ENCODE measurements at regions not wholly inside any gene's neighbourhood (a gene's known extent, or its start where the extent isn't known, plus 50 kb on each side); places are given as distances from the start of the nearest gene placed in this dataset.
"Not testable (repeated sequence)": the region's sequence is repeated elsewhere in the genome, so short reads cannot be mapped to it uniquely, and the experiment has no call there.

GRCh38 chr3:71926616-71927015 lies 141.7 kb upstream of the PROK2 start:
- TF ChIP-seq, protein P1, sequence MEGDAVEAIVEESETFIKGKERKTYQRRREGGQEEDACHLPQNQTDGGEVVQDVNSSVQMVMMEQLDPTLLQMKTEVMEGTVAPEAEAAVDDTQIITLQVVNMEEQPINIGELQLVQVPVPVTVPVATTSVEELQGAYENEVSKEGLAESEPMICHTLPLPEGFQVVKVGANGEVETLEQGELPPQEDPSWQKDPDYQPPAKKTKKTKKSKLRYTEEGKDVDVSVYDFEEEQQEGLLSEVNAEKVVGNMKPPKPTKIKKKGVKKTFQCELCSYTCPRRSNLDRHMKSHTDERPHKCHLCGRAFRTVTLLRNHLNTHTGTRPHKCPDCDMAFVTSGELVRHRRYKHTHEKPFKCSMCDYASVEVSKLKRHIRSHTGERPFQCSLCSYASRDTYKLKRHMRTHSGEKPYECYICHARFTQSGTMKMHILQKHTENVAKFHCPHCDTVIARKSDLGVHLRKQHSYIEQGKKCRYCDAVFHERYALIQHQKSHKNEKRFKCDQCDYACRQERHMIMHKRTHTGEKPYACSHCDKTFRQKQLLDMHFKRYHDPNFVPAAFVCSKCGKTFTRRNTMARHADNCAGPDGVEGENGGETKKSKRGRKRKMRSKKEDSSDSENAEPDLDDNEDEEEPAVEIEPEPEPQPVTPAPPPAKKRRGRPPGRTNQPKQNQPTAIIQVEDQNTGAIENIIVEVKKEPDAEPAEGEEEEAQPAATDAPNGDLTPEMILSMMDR (conservative IDR thresholded peaks at IDR 0.05; ENCODE audit: low read depth, low read length) = no peak
- H3K4me3 ChIP-seq (ENCODE audit: low read depth, low read length) = no peak overlapping the region
- no peak for DNase-seq (ENCODE audit: low read depth)

GRCh38 chr3:71926262-71926600 lies 141.3 kb upstream of the PROK2 start:
- TF ChIP-seq, protein P1 (conservative IDR thresholded peaks at IDR 0.05; ENCODE audit: low read depth, low read length) = peak; percentile 64
- DNase-seq (ENCODE audit: low read depth) = no peak
- no peak overlapping the region for H3K4me3 ChIP-seq (ENCODE audit: low read depth, low read length)

DNA sequence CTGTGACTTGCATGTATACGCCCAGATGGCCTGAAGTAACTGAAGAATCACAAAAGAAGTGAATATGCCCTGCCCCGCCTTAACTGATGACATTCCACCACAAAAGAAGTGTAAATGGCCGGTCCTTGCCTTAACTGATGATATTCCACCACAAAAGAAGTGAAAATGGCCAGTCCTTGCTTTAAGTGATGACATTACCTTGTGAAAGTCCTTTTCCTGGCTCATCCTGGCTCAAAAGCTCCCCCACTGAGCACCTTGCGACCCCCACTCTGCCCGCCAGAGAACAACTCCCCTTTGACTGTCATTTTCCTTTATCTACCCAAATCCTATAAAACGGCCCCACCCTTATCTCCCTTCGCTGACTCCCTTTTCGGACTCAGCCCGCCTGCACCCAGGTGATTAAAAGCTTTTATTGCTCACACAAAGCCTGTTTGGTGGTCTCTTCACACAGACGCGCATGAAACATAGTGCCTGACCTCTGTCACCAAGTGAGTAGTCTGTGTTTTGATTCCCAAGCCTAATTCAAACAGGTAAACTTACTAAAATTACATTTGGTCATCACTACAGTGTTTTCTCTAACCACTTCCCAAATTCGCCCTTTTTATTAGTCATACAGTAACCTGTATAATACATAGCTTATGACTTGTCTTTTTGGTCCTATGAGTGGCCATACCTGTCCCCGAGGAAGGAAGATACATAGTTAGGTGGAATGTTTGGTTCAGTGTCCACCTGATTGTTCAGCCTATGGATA lies 140.7 kb upstream of the PROK2 start:
- not testable (repeated sequence) for H3K4me3 ChIP-seq (ENCODE audit: low read depth, low read length); DNase-seq (ENCODE audit: low read depth)

DNA sequence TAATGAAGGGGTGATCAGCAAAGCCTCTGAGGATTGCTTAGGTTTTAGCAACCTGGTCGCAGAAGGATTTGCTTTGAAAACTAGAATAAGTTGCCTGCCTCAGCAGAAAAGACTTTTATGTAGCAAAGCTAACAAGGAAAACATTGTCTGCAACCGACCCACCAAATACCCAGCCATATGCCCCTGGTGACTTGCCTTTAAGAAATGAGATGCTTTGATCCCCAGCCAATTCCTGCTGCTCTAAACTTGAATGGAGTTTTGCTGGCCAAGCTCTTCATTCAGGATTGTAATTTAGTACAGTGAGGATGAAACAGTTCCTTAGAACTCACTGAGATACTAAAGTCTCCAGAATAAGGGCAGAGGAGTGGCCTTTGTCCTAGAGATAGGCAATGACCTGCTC lies 139.8 kb upstream of the PROK2 start:
- DNase-seq (ENCODE audit: low read depth) = no peak
- TF ChIP-seq, protein P1 (conservative IDR thresholded peaks at IDR 0.05; ENCODE audit: low read depth, low read length) = no peak
- no peak overlapping the region for H3K4me3 ChIP-seq (ENCODE audit: low read depth, low read length)

DNA sequence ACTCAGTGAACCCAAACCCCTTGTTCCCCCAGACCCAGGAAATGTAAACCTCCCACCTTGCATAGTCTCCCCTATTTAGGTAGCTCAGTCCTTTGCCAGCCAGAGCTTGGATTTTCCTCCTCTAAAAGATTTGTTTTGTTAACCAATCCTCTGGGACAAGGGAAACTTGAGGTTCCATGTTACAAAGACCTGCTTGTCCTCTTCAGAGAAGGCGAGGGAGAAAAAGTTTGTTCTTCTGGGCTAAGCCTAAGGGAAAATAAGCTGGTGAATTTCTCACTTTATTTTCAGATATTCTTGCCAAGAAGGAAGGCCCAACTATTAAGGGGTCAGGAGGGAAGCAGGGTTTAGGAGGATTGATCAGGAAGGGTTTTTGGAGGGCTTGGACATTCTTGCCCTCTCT lies 136.1 kb upstream of the PROK2 start:
- DNase-seq (ENCODE audit: low read depth) = no peak
- TF ChIP-seq, protein P1 (conservative IDR thresholded peaks at IDR 0.05; ENCODE audit: low read depth, low read length) = no peak
- H3K4me3 ChIP-seq (ENCODE audit: low read depth, low read length) = no peak overlapping the region

DNA sequence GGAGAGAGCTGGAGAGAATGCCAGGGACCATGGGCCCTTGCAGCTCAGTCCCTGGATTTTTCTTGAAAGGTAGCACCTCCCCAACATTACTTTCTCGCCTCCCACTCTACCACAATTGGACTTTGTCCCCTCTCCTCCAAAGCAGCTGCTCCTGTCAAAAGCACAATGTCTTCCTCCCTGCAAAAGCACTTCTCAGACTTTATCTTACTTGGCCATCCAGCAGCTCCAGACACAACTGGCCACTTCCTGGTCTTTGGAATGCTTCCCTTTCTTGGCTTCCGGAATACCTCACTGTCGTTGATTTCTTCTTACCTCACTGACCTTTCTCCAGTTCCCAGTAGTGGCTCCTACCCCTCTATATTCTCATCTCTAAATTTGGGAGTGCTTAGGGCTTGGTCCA lies 134.6 kb upstream of the PROK2 start:
- H3K4me3 ChIP-seq (ENCODE audit: low read depth, low read length) = no peak overlapping the region
- TF ChIP-seq, protein P1 (conservative IDR thresholded peaks at IDR 0.05; ENCODE audit: low read depth, low read length) = no peak
- no peak for DNase-seq (ENCODE audit: low read depth)

- no peak for DNase-seq (ENCODE audit: low read depth)
- no peak overlapping the region for H3K4me3 ChIP-seq (ENCODE audit: low read depth, low read length)
- TF ChIP-seq, protein P1 (conservative IDR thresholded peaks at IDR 0.05; ENCODE audit: low read depth, low read length) = no peak
Observed at GRCh38 chr3:71917545-71917944, 132.6 kb upstream of the PROK2 start.
